ENCODE measurements at regions not wholly inside any gene's neighbourhood (a gene's known extent, or its start where the extent isn't known, plus 50 kb on each side); places are given as distances from the start of the nearest gene placed in this dataset.

GRCh38 chr21:28253961-28254360, 738.7 kb downstream of the LTN1 start:
- in situ Hi-C loops (cut with MboI) (no loop called here), intact Hi-C loops (cut with micrococcal nuclease) (no loop called here)
- Histone ChIP-seq H4K20me1 (replicated peaks; ENCODE audit: control insufficient read depth, insufficient read depth, low read length) (no peaks in the 10 kb centered on the region), H2AFZ (ENCODE audit: low read depth, low read length) (no peak overlapping the region), H3K4me3 (no peak overlapping the region), H3K9me1 (ENCODE audit: control insufficient read depth, insufficient read depth, low read length) (no peaks in the 10 kb centered on the region), H3K9me3 (replicated peaks; ENCODE audit: control insufficient read depth, insufficient read depth, low read depth, low read length) (no peaks in the 10 kb centered on the region), H3K27me3 (ENCODE audit: control insufficient read depth in 2 of 2, insufficient read depth in 2 of 2, low read length in 2 of 2) (no peaks in the 10 kb centered on the region), H3K79me2 (ENCODE audit: control insufficient read depth, insufficient read depth, low read length) (no peaks in the 10 kb centered on the region), H3K4me1 (replicated peaks in 1 of 2; ENCODE audit: control insufficient read depth in 2 of 2, insufficient read depth in 2 of 2, low read length in 2 of 2) (no peaks in the 10 kb centered on the region), H3K4me2 (ENCODE audit: insufficient read depth, low read length) (no peak overlapping the region), H3K27ac (ENCODE audit: extremely low read depth, low read depth, low read length) (no peak overlapping the region), H3K36me3 (ENCODE audit: control insufficient read depth, insufficient read depth, low read length) (no peaks in the 10 kb centered on the region), H3K9ac (ENCODE audit: insufficient read depth in 1 of 2, low read depth in 2 of 2, low read length in 2 of 2) (no peak overlapping the region)
- FAIRE-seq (no peak), ATAC-seq (no peak), DNase-seq (ENCODE audit: extremely low read depth in 1 of 4, low spot score in 3 of 4) (no peak)
- BruUV-seq (replicated peaks) = no TSS peak
- 0% methylated on average over 5 of the region's 5 CpGs for WGBS (ENCODE audit: insufficient coverage, low coverage, missing lambda C conversion rate)
- TF ChIP-seq ZNF551 (CRISPR knock-in tag; IDR thresholded peaks at IDR 0.05) (no peak), TFAP4 (CRISPR knock-in tag; IDR thresholded peaks at IDR 0.05; ENCODE audit: borderline replicate concordance) (no peak), STAT5B (CRISPR knock-in tag; IDR thresholded peaks at IDR 0.05) (no peak), ZNF778 (CRISPR knock-in tag; IDR thresholded peaks at IDR 0.05) (no peak), RBM17 (IDR thresholded peaks at IDR 0.05; ENCODE audit: borderline replicate concordance, low read depth, low read length) (no peak), DMBX1 (CRISPR knock-in tag; IDR thresholded peaks at IDR 0.05; ENCODE audit: borderline replicate concordance) (no peak), SAFB (IDR thresholded peaks at IDR 0.05; ENCODE audit: borderline replicate concordance, low read depth, low read length) (no peak)
- ChIA-PET POLR2A (no interaction called here), CTCF (ENCODE audit: low intra/inter-chr PET ratio) (no interaction called here)
